ENCODE measurements at regions not wholly inside any gene's neighbourhood (a gene's known extent, or its start where the extent isn't known, plus 50 kb on each side); places are given as distances from the start of the nearest gene placed in this dataset.

DNA sequence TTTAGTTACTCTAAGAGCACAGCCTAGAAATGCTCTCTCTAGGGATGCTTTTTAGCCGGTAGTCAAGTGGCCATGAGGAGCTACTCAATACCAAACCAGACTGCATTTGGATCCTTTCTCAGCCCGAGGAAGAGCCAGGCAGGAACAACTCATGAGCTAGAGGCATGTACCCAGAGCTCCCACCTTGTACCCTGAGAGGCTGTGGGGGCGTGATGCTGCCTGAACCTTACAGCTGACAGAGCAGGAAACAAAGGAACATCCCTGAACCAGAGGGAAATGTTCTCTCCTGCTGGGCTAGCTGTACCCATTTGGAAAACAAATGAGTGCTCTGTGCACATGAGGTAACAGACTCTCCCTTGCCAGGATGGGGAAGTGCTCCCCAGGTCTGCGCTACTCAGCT, 131.6 kb downstream of the OSR1 start:
- TF ChIP-seq POLR2AphosphoS5 (IDR thresholded peaks at IDR 0.05) (no peak), POLR2A (IDR thresholded peaks at IDR 0.05) (no peak), EP300 (IDR thresholded peaks at IDR 0.05) (no peak)
- TF ChIP-seq, protein P1, sequence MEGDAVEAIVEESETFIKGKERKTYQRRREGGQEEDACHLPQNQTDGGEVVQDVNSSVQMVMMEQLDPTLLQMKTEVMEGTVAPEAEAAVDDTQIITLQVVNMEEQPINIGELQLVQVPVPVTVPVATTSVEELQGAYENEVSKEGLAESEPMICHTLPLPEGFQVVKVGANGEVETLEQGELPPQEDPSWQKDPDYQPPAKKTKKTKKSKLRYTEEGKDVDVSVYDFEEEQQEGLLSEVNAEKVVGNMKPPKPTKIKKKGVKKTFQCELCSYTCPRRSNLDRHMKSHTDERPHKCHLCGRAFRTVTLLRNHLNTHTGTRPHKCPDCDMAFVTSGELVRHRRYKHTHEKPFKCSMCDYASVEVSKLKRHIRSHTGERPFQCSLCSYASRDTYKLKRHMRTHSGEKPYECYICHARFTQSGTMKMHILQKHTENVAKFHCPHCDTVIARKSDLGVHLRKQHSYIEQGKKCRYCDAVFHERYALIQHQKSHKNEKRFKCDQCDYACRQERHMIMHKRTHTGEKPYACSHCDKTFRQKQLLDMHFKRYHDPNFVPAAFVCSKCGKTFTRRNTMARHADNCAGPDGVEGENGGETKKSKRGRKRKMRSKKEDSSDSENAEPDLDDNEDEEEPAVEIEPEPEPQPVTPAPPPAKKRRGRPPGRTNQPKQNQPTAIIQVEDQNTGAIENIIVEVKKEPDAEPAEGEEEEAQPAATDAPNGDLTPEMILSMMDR (IDR thresholded peaks at IDR 0.05) = no peak

Measured in upper lobe of left lung (tissue), 4 donors.